ENCODE measurements at regions not wholly inside any gene's neighbourhood (a gene's known extent, or its start where the extent isn't known, plus 50 kb on each side); places are given as distances from the start of the nearest gene placed in this dataset.
"Not testable (repeated sequence)": the region's sequence is repeated elsewhere in the genome, so short reads cannot be mapped to it uniquely, and the experiment has no call there.

- TF ChIP-seq ZFX (IDR thresholded peaks at IDR 0.05) (no peak), CTCF (conservative IDR thresholded peaks at IDR 0.05) (no peak)
- no peak overlapping the region for H3K27ac ChIP-seq
Measured at GRCh38 chr1:244330318-244330625, 121.4 kb downstream of the ADSS2 start.

GRCh38 chr1:244332761-244333160 is 118.9 kb downstream of the ADSS2 start:
- not testable (repeated sequence) for H3K27ac ChIP-seq

GRCh38 chr1:244334315-244334714 is 117.4 kb downstream of the ADSS2 start:
- H3K27ac ChIP-seq = not testable (repeated sequence)

GRCh38 chr1:244334842-244335241 is 116.9 kb downstream of the ADSS2 start:
- H3K27ac ChIP-seq = not testable (repeated sequence)

- TF ChIP-seq CTCF (conservative IDR thresholded peaks at IDR 0.05) = no peak
- TF ChIP-seq ZFX (IDR thresholded peaks at IDR 0.05) = no peak
- no peak overlapping the region for H3K27ac ChIP-seq
Measured at GRCh38 chr1:244335456-244335855, 116.3 kb downstream of the ADSS2 start.

- TF ChIP-seq CTCF (conservative IDR thresholded peaks at IDR 0.05) (no peak), ZFX (IDR thresholded peaks at IDR 0.05) (no peak)
- H3K27ac ChIP-seq = no peak overlapping the region
Measured at GRCh38 chr1:244336232-244336899, 115.3 kb downstream of the ADSS2 start.

GRCh38 chr1:244337839-244338238 is 113.9 kb downstream of the ADSS2 start:
- H3K27ac ChIP-seq = no peak overlapping the region
- no peak for TF ChIP-seq ZFX (IDR thresholded peaks at IDR 0.05)
- TF ChIP-seq CTCF (conservative IDR thresholded peaks at IDR 0.05) = no peak

- H3K27ac ChIP-seq = no peak overlapping the region
- TF ChIP-seq CTCF (conservative IDR thresholded peaks at IDR 0.05) = no peak
- no peak for TF ChIP-seq ZFX (IDR thresholded peaks at IDR 0.05)
Measured at GRCh38 chr1:244339073-244339692, 112.5 kb downstream of the ADSS2 start.

- TF ChIP-seq ZFX (IDR thresholded peaks at IDR 0.05) (no peak), CTCF (conservative IDR thresholded peaks at IDR 0.05) (no peak)
- H3K27ac ChIP-seq = no peak overlapping the region
Measured at GRCh38 chr1:244339776-244340175, 111.9 kb downstream of the ADSS2 start.

Measured in C4-2B (cell line).